Amygdala (tissue), 56 donors: ENCODE measurements at regions not wholly inside any gene's neighbourhood (a gene's known extent, or its start where the extent isn't known, plus 50 kb on each side); places are given as distances from the start of the nearest gene placed in this dataset.

Experiments
- DNase-seq, 56 donors: peaks; one replicate each; lab custom pipeline; 2025; lab: John Stamatoyannopoulos, UW

DNA sequence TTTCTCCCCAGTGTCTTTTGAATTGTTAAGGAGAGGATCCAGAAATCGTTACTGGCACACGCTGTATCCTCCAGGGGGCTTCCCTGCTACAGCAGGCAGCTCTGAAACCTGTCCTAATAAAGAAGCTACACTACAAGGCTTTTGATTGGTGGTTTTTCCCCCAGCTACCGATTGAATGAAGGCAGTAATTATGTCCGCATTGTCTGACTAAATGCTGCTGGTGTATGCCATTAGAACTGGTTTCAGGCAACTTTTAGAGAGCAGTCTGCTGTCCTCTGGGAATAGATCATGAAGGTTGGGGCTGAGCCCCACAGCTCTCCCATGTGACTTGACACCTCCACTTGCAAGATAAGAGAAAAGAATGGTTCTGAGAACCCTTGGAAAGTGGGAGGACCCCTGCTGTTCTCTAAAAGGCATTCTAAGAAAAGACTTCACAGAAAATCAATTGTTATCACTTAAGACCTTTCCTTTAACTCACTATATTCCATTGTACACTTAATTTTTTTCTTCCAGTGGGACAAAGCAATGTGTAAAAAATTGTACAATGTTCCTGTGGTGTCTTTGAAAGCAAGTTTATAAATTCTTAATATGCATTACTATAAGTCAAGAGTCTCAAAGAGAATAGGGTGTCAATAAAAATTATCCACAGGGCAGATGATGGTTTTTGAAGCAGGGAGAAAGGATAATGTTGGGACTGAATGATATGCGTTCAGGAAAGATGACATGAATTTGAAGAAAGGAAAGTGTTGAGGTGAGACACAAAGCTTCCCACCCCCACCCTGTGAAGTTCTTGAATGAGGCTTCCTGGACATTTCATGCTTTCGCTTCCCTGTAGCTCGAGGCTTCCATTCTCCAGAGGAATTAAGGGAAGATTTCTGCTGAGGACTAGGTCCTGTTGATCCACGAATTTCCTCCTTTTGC lies 53.0 kb upstream of the DAZL start:
- peak in 1 of 56 donors; percentile 20 for DNase-seq

DNA sequence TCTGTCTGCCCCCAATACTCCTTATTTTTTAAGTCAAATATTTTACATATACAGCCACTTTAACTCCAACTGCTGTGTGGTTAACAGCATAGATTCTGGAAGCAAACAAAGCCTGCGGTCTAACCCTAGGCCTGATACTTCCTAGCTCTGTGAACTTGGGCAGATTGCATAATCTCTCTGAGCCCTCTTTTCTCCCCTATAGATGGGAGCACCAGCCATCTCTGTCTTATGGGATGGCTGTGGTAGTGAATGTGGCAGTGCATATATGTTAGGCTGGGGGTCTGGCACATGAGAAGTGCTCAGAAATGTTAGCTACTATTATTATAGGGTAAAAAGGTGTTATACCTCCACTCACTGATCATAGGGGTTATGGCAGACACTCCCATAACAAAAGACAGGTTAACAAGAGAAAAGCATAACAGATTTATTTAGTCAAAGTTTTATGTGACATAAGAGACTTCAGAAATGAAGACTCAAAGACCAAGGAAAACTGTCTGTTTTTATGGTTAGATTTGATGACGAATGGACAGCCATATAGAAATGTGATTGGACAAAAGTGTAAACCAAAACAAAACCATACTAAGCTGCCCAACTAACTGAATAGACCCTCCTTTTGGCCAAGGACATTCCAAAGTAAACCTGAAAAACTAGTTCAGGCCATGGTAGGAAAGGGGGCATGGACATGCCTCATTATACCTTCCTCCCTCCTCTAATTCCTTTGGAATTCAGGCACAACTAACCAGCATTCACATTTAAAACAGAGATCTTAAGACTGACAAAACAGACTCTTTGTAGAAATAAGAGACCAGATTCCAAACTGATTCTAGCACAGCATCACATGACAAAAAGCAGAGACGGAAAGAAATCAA lies 53.9 kb upstream of the DAZL start:
- DNase-seq: no peak

- no peak for DNase-seq
Observed at GRCh38 chr3:16663854-16664712, 58.9 kb upstream of the DAZL start.

DNA sequence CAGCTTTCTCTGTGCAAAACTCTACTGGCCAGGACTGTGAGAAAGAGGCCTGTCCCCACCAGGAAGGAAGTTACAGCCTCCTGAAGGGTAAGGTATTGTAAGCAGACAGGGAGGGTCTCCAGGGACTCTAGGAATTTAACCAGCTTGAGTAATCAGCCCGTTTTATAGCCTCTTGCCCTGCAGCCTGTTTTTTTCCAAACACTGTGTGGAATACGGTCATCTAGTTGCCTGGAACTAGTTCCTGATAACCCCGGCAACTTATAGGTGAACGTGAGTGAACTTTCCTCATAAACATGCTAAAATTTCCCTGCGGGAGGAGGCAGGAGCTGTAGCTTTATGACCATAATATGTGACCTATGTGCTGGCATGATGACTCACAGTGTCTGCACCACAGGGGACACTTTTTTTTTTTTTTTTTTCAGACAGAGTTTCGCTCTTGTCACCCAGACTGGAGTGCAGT lies 60.1 kb upstream of the DAZL start:
- no peak for DNase-seq

DNA sequence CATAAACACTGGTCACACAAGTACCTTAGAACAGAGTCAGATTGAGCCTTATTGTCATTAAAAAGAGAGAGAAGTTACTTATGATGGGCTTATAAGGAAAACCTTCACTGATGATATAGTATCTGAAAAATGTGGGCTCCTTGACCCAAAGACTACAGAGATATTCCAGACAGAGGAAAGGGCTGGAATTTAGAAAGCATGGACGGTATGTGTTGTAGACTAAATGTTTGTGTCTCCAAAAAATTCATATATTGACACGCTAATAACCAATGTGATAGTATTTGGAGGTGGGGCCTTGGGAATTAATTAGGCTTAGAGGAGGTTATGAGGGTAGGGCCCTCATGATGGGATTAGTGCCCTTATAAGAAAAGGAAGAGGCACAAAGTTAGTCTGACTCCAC lies 61.0 kb upstream of the DAZL start:
- DNase-seq: no peak

DNA sequence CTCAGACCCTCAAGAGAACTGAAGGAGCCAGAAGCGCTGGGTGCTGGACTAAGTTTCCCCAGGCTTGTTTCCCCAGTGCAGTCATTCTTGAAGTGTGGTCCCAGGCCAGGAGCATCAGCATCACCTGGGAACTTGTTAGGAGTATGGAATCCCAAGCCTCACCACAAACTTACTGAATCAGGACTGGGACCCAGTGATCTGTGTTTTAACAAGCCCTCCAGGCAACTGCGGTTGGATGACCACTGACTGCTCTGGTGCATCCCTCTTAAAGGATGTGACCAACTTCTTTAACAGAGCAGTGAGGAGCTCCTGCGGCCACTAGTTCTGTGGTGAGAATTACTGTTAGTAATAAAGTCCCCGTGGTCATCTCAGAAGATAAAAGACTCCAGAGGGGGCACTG lies 62.4 kb upstream of the DAZL start:
- DNase-seq: no peak

DNA sequence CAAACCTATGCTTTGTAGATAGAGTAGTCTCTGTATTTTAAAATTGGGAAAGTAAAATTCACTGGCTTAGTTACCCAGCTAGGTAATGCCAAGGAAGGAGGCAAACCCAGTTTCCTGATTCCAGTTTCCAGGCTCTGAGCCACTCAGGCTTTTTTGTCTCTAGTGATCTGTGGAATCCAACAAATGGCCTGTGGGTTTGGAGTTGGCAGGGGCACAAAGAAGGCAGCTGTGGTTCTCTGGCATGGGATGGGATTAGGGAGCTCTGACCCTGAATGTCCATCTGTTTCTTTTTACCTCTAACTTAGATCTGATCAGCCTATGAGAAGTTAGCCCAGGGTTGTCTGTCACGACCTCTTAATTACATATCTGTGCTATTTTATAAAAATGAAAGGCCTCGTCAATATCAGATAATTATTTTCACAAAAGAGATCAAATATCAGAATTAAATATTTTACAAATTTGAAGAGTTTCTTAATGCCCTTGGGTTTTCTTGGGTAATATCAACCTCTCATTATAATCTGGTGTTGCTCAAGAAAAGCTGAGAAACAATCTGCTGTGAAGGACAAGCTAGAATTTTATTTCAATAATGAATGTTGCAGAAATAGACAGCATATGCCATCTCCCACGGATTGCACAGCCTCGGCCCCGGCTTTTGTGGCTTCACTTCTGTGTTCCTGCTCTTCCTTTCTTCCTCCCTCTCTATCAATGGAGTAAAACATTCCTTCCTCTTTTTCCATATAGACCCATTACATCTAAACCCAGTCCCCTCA lies 63.7 kb upstream of the DAZL start:
- DNase-seq: peak in 10 of 56 donors; percentile 1 to 16 (median 3)

- DNase-seq: no peak
Observed at GRCh38 chr3:16670191-16670590, 65.0 kb upstream of the DAZL start.

GRCh38 chr3:16671690-16672089 lies 66.5 kb upstream of the DAZL start:
- DNase-seq: no peak

- no peak for DNase-seq
Observed at GRCh38 chr3:16673530-16673929, 68.3 kb upstream of the DAZL start.

DNA sequence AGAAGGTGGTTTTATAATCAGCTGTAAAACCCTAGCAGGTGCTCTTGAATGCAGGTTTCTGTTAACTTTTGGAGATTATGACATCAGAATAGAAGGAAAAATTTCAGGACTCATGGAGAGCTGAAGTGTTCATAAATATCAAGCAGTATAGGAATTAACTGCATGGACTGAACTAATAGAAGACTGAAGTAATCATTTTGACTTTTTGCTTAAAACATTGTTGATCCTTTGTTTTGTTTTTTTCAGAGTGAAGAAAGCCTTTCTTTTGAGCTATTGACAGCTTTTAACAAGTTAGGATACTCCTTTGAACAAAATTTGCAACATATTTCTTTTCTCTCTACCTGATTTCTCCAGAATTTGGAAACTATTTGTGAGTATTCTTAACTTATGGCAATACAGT lies 70.6 kb upstream of the DAZL start:
- DNase-seq: no peak

- DNase-seq: no peak
Observed at GRCh38 chr3:16686679-16687078, 81.5 kb upstream of the DAZL start.

- no peak for DNase-seq
Observed at GRCh38 chr3:16687221-16687620, 82.0 kb upstream of the DAZL start.

DNA sequence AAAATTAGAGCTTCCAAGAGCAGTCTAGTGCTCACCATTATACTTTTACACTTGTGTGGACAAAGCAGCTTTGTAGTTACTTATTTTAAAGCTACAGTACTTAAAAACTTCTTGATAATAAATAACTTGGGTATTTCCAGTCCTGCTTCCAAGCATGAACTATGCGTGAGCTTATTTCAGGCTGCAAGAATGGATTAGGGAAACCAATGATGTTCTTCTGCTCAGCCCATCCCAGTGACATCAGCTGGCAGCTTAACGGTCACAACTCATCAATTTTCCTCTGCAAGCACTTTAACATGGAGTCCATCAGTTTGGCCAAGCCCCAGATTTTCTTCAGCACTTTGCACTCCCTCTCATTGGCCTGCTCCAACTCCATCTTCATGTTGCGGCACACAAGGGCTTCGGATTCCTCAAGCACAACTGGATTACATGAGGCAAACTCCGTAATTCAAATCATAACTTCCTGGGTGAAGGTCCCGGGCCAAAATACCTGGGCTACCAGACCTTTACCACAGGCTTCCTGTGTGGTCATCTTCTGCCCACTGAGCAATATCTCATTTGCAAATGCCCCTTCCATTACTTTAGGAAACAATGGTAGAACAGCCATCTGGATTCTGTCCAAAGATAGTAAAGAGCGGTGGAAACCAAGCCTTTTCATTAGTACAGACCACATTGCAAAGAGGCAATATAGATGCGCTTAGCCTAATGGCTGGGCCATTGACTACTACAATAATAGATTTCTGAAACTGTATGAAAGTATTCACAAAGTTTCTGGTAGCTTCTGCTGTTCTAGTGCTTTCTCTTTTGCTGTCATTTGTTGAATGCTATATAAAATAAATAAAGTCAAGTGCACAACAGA lies 87.5 kb upstream of the DAZL start:
- DNase-seq: no peak

DNA sequence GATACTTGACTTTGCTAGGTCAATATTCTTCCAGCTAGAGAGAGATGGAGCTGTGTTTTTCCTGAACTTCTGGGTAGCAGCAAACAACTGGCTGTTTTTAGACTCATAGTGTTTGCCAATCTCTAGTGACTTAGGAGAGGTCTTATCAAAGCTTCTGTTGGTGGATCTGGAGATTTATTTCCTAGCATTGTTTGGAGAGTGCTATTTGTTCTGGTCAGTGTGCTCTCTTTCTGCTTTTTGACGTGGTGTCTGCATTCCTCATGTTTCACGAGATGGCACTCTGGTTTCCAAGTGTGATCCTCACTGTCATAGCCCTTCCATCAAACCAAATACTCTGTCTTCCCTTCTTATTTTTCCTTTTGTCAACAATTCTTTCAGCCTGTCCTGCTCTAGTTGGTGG lies 88.6 kb upstream of the DAZL start:
- DNase-seq: no peak

DNA sequence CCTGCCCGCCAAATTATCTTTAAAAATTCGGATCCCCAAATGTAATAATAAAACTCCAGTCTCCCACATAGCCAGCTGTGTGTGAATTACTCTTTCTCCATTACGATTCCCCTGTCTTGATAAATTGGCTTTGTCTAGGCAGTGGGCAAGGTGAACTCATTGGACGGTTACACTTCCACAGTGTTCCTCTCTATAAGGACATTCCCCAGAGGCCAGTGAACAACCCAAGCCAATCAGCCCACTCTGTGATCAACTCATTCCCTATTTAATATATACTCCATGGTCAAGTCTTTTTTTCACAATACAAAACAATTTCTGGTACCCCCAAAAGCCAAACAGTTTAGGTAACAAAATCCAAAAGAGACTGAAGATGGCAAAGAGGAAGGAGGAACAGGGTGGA lies 90.5 kb upstream of the DAZL start:
- no peak for DNase-seq

DNA sequence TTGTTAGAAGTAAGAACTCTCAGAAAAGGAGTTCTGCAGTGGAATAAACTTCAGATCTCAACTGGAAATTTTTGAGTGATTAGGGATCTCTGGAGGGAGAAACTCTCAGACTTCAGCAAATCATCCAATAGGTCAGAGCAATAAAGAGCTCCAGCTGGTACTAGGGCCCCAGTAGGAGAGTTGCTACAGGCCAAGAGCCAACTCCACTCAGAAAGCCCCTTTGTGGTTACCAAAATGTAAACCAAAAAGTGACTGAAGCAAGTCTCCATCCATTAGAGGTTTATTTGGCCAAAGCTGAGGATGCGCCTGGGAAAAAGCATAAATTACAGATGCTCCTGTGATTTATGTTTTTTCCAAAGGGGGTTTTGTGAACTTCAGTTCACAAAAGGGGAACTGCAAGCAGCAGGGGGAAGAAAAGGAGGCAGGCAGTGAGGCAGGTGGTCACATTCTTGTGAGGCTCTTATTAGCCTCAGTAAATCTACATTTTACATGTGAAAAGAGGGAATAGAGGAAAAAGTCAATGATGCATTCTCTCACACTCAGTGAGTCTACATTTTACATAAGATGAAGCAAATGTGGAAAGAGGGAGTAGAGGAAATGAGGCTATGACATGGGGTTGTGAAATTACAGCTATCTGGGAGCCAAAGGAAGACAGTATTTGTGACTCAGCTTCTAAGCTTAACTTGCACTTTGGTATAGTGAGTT lies 92.4 kb upstream of the DAZL start:
- no peak for DNase-seq

- no peak for DNase-seq
Observed at GRCh38 chr3:16700651-16701050, 95.4 kb upstream of the DAZL start.
